Nephron (organoid): ENCODE measurements at regions not wholly inside any gene's neighbourhood (a gene's known extent, or its start where the extent isn't known, plus 50 kb on each side); places are given as distances from the start of the nearest gene placed in this dataset.

ENCODE experiments used
- H3K27ac Mint-ChIP-seq, 3 experiments: 2 replicates each; pipeline ENCODE4 v1.8.0; 2020; ENCODE audit warnings: mixed read lengths in 3 of 3, mild to moderate bottlenecking in 2 of 3, moderate library complexity in 1 of 3
- H3K27me3 Mint-ChIP-seq: 2 replicates; pipeline ENCODE4 v1.8.0; 2021; ENCODE audit warnings: low read depth, mild to moderate bottlenecking, moderate library complexity, mixed read lengths
- H3K36me3 Mint-ChIP-seq: 2 replicates; pipeline ENCODE4 v1.8.0; 2020; ENCODE audit warnings: low read depth, mixed read lengths
- H3K4me1 Mint-ChIP-seq: 2 replicates; pipeline ENCODE4 v1.8.0; 2020; ENCODE audit warnings: mixed read lengths
- H3K4me3 Mint-ChIP-seq, 3 experiments: 2 replicates each; pipeline ENCODE4 v1.8.0; 2020; ENCODE audit warnings: mild to moderate bottlenecking in 3 of 3, mixed read lengths in 3 of 3, moderate library complexity in 2 of 3
- H3K9me3 Mint-ChIP-seq: 2 replicates; pipeline ENCODE4 v1.8.0; 2020; ENCODE audit warnings: mixed read lengths
- CTCF ChIP-seq, 3 experiments: fragments of 200-600 bp; sonication (generic); IDR thresholded peaks; one replicate each; pipeline ENCODE4 v1.5.0; 2021; ENCODE audit warnings: antibody characterized with exemption in 3 of 3; ENCODE audit not compliant: unreplicated experiment in 3 of 3

GRCh38 chr20:40329321-40329720, 359.7 kb downstream of the MAFB start:
- Mint-ChIP-seq H3K27me3 (peaks cover 28% of the 10 kb centered on the region), H3K4me1 (no peaks in the 10 kb centered on the region), H3K9me3 (no peaks in the 10 kb centered on the region), H3K27ac (no peak overlapping the region), H3K4me3 (no peak overlapping the region), H3K36me3 (no peaks in the 10 kb centered on the region)
- TF ChIP-seq CTCF (IDR thresholded peaks at IDR 0.05; ENCODE audit: unreplicated experiment in 3 of 3) = no peak

GRCh38 chr20:40326784-40327183, 362.3 kb downstream of the MAFB start:
- TF ChIP-seq CTCF (IDR thresholded peaks at IDR 0.05; ENCODE audit: unreplicated experiment in 3 of 3) = no peak
- H3K4me1 Mint-ChIP-seq = peaks cover 5% of the 10 kb centered on the region
- peaks cover 32% of the 10 kb centered on the region for H3K27me3 Mint-ChIP-seq

GRCh38 chr20:40325006-40325568, 363.9 kb downstream of the MAFB start:
- peaks cover 45% of the 10 kb centered on the region for H3K27me3 Mint-ChIP-seq
- H3K36me3 Mint-ChIP-seq = no peaks in the 10 kb centered on the region
- H3K4me1 Mint-ChIP-seq = peaks cover 14% of the 10 kb centered on the region
- TF ChIP-seq CTCF (IDR thresholded peaks at IDR 0.05; ENCODE audit: unreplicated experiment in 3 of 3) = no peak
- no peak overlapping the region for H3K4me3 Mint-ChIP-seq
- H3K27ac Mint-ChIP-seq = no peak overlapping the region
- H3K9me3 Mint-ChIP-seq = no peaks in the 10 kb centered on the region

More at GRCh38 chr20:40326784-40327183, 362.3 kb downstream of the MAFB start:
- no peak overlapping the region for H3K4me3 Mint-ChIP-seq
- H3K9me3 Mint-ChIP-seq = no peaks in the 10 kb centered on the region
- no peak overlapping the region for H3K27ac Mint-ChIP-seq
- no peaks in the 10 kb centered on the region for H3K36me3 Mint-ChIP-seq

- H3K27ac Mint-ChIP-seq = no peak overlapping the region
- H3K27me3 Mint-ChIP-seq = peaks cover 31% of the 10 kb centered on the region
- TF ChIP-seq CTCF (IDR thresholded peaks at IDR 0.05; ENCODE audit: unreplicated experiment in 3 of 3) = no peak
- H3K4me3 Mint-ChIP-seq = no peak overlapping the region
- no peaks in the 10 kb centered on the region for H3K9me3 Mint-ChIP-seq
- H3K36me3 Mint-ChIP-seq = no peaks in the 10 kb centered on the region
- peaks cover 20% of the 10 kb centered on the region for H3K4me1 Mint-ChIP-seq
Observed at GRCh38 chr20:40323361-40323794, 365.7 kb downstream of the MAFB start.

- no peak overlapping the region for H3K27ac Mint-ChIP-seq
- H3K4me3 Mint-ChIP-seq = no peak overlapping the region
- TF ChIP-seq CTCF (IDR thresholded peaks at IDR 0.05; ENCODE audit: unreplicated experiment in 3 of 3) = no peak
- H3K4me1 Mint-ChIP-seq = peaks cover 24% of the 10 kb centered on the region
- no peaks in the 10 kb centered on the region for H3K9me3 Mint-ChIP-seq
- no peaks in the 10 kb centered on the region for H3K36me3 Mint-ChIP-seq
- H3K27me3 Mint-ChIP-seq = peaks cover 28% of the 10 kb centered on the region
Observed at GRCh38 chr20:40322941-40323340, 366.1 kb downstream of the MAFB start.

GRCh38 chr20:40320517-40321011, 368.5 kb downstream of the MAFB start:
- Mint-ChIP-seq H3K9me3 (no peaks in the 10 kb centered on the region), H3K4me1 (peaks cover 31% of the 10 kb centered on the region), H3K36me3 (no peaks in the 10 kb centered on the region), H3K27me3 (peaks cover 27% of the 10 kb centered on the region), H3K4me3 (no peak overlapping the region), H3K27ac (no peak overlapping the region)
- TF ChIP-seq CTCF (IDR thresholded peaks at IDR 0.05; ENCODE audit: unreplicated experiment in 3 of 3) = no peak
